Activated CD4-positive, CD25-positive, alpha-beta regulatory T cell treated with anti-CD3 and anti-CD28 coated beads, Interleukin-2, amount 50 U/mL, for 72 hours (primary cell): ENCODE measurements at regions not wholly inside any gene's neighbourhood (a gene's known extent, or its start where the extent isn't known, plus 50 kb on each side); places are given as distances from the start of the nearest gene placed in this dataset.
"Not testable (repeated sequence)": the region's sequence is repeated elsewhere in the genome, so short reads cannot be mapped to it uniquely, and the experiment has no call there.

Source experiments
- DNase-seq: peaks from one replicate; pipeline ENCODE4 v3.0.0; 2021

- no peak for DNase-seq
These were observed 78.8 kb upstream of the PCSK5 start for GRCh38 chr9:75811692-75812091.

DNA sequence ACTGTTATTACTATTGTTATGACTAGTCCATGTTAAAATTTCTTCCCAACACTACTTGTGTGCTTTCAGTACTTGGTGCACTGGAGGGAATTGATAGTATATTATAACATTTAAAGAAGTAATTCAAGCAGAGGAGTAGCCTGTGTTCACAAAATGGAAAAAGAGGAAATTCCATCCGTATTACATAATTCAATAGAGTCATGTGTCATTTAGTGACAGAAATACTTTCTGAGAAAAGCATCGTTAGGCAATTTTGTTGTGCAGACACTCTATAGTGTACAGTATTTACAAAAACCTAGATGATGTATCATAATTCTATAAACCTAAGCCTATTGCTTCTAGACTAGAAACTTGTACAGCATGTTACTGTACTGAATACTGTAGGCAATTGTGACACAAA, 78.3 kb upstream of the PCSK5 start:
- no peak for DNase-seq

GRCh38 chr9:75814667-75815066, 75.8 kb upstream of the PCSK5 start:
- DNase-seq, result no peak

DNA sequence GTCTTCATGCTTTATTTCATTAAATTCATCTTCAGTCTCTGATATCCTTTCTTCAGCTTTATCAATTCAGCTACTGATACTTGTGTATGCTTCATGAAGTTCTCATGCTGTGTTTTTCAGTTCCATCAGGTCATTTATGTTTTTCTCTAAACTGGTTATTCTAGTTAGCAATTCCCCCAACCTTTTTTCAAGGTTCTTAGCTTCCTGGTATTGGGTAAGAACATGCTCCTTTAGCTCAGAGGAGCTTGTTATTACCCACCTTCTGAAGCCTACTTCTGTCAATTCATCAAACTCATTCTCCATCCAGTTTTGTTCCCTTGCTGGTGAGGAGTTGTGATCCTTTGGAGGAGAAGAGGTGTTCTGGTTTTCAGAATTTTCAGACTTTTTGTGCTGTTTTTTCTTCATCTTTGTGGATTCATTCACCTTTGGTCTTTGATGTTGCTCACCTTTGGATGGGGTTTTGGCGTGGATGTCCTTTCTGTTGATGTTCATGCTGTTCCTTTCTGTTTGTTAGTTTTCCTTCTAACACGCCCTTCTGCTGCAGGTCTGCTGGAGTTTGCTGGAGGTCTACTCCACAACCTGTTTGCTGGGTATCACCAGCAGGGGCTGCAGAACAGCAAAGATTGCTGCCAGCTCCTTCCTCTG, 69.9 kb upstream of the PCSK5 start:
- DNase-seq, result not testable (repeated sequence)

- no peak for DNase-seq
These were observed 67.3 kb upstream of the PCSK5 start for GRCh38 chr9:75823151-75823550.

- DNase-seq, result no peak
These were observed 65.5 kb upstream of the PCSK5 start for GRCh38 chr9:75824816-75825568.

DNA sequence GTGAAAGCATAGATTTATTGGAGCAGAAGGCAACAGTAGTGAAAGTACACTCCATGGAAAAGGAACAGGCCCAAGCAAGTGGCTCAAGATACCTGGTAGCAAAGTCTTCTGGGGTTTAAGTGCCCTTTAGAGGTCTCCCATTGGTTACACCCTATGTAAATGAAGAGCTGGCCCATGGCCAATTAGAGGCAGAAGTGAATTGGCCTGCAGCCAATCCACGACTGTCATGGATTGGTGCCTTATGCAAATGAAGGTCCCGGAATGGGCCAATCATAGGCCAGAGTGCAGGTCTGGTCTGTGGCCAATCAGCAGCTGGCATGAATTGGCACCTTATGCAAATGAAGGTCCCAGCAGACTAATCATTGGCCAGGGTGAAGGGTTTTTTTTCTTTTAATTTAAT, 64.2 kb upstream of the PCSK5 start:
- DNase-seq, result no peak

GRCh38 chr9:75830303-75830702, 60.2 kb upstream of the PCSK5 start:
- DNase-seq, result no peak

DNA sequence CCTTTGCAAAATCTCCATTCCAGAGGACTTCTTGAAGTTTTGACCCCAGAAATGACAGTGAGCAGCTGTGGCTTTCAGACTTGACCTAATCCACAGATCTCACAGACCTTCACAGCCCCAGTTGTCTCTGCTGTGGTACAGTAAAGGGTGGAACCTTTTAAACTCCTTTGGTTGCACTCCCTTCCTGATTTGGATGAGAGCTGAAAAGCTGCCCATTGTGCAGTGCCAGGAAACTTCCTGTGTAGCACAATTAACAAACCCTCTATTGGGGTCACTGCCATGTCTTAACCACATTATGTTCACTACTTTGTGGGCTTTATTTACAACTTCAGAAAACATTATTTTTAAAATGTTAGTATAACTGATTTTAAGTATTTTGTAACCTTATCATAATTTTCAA, 56.7 kb upstream of the PCSK5 start:
- no peak for DNase-seq

GRCh38 chr9:75834878-75835277, 55.6 kb upstream of the PCSK5 start:
- DNase-seq, result no peak
